Natural killer cell treated with Interleukin-12 subunit alpha and Interleukin-12 subunit beta and Interleukin-15 and Interleukin-18, amount 100 ng/mL, for 72 hours (primary cell): ENCODE measurements at regions not wholly inside any gene's neighbourhood (a gene's known extent, or its start where the extent isn't known, plus 50 kb on each side); places are given as distances from the start of the nearest gene placed in this dataset.

Experiments
- ATAC-seq, 2 donors: fragments of 150-1000 bp; cut with Tn5 transposase in 1 of 2; sonication (Bioruptor Pico), chemical (Tn5 transposase) in 1 of 2; 2 replicates each; pipeline ENCODE4 v1.10.0; 2021
- DNase-seq: peaks from one replicate; pipeline ENCODE4 v3.0.0; 2022; ENCODE audit warnings: low spot score
- H3K27ac Mint-ChIP-seq, 2 donors: 1 replicate in 1 of 2; 2 replicates in 1 of 2; pipeline ENCODE4 v1.8.0; 2022; ENCODE audit warnings: mixed read lengths in 2 of 2, mild to moderate bottlenecking in 1 of 2, moderate library complexity in 1 of 2
- H3K27me3 Mint-ChIP-seq, 2 donors: 1 replicate in 1 of 2; 2 replicates in 1 of 2; pipeline ENCODE4 v1.8.0; 2022; ENCODE audit warnings: mixed read lengths in 2 of 2
- H3K36me3 Mint-ChIP-seq: one replicate; pipeline ENCODE4 v1.8.0; 2022; ENCODE audit warnings: mixed read lengths
- H3K4me1 Mint-ChIP-seq, 2 donors: 1 replicate in 1 of 2; 2 replicates in 1 of 2; pipeline ENCODE4 v1.8.0; 2022; ENCODE audit warnings: low read depth in 2 of 2, mixed read lengths in 2 of 2, mild to moderate bottlenecking in 1 of 2
- H3K4me3 Mint-ChIP-seq: one replicate; pipeline ENCODE4 v1.8.0; 2022; ENCODE audit warnings: mixed read lengths
- H3K9me3 Mint-ChIP-seq: 2 replicates; pipeline ENCODE4 v1.8.0; 2022; ENCODE audit warnings: mixed read lengths

DNA sequence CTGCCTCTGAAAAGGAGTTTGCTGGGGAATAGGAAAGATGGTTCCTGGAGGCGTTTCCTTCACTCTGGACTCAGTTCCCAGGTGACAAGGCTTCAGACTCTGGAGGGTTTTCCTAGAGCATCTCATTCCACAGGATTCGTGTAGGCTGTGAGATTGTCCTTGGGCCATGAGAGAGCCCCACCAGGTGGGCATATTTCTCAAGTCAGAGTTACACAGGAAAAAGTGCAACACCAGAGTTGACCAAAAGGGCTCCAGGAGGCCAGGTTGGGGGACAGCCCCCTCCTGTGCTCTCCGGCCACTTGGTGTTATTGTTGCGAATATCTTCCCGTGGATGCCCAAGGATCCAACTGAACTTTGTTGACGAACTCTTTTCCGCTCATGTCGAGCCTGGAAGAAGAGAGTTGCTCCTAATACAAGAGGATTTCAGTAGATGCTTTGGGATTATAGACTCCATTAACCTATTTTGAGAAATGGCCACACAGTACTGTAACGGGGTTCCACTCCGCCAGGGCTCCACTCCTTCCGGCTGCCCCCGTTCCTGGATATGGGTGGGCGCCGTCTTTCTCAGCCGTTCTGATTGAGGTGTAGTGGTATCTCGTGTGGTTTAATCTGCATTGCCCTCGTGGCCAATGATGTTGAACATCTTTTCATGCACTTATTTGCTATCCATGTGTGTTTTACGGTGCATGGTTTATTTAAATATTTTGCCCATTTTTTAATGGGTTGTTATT lies 580.3 kb downstream of the BRD1 start:
- no peak for DNase-seq

DNA sequence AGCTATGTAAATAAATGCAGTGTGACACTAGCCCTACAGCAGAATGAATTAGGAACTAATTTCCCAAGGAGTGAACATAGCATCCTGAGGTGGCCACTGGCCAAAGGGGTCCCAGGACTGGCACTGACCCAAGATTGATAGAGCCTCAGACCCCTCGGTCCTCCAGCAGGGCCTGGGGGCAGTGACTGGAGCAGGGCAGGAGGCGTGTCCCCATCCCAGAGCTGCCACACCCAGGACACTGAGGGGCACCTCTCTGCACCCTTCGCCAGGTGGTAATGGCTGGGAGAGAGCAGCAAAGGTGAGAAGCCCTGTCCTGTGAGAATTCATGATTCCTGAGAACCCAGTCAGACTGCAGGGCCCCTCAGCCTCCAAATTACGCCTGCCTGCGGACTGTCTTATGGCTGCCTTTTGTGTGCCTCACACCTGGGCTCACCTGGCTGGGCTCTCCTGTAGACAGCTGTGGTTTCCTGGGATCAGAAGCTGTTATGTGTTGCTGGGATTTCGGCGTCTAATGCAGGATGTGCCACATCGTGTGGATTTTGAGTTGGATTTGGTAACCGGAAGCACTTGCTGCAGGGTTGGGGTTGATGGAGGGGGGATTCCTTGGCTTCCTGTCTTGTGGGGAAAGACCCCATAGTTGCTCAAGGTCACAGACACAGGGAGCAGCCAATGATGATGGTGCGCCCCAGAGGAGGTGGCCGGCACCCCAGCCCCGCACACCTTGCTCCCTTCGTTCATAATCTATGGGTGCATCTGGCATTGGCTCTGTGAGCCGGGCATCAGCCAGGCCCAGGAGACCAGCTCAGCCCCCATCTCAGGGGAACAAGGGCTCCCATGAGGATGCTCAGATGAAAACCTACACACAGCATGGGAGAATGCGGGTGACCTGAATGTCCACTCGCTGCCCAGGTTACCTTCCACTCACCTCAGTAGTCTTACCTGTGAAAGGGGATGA lies 582.9 kb downstream of the BRD1 start:
- ATAC-seq (peak; percentile 33 to 52), DNase-seq (no peak)
- no peak overlapping the region for H3K4me3 Mint-ChIP-seq
- no peaks in the 10 kb centered on the region for H3K36me3 Mint-ChIP-seq
- no peak overlapping the region for H3K27ac Mint-ChIP-seq
- peaks cover 7 to 11% of the 10 kb centered on the region in 2 donors for H3K27me3 Mint-ChIP-seq
- H3K9me3 Mint-ChIP-seq = no peaks in the 10 kb centered on the region
- H3K4me1 Mint-ChIP-seq = no peaks in the 10 kb centered on the region

More for the DNA sequence above, 580.3 kb downstream of the BRD1 start:
- Mint-ChIP-seq H3K4me3 (no peak overlapping the region), H3K27ac (no peak overlapping the region), H3K27me3 (peaks cover 17 to 26% of the 10 kb centered on the region in 2 donors), H3K36me3 (no peaks in the 10 kb centered on the region), H3K4me1 (no peaks in the 10 kb centered on the region), H3K9me3 (no peaks in the 10 kb centered on the region)
- no peak for ATAC-seq

DNA sequence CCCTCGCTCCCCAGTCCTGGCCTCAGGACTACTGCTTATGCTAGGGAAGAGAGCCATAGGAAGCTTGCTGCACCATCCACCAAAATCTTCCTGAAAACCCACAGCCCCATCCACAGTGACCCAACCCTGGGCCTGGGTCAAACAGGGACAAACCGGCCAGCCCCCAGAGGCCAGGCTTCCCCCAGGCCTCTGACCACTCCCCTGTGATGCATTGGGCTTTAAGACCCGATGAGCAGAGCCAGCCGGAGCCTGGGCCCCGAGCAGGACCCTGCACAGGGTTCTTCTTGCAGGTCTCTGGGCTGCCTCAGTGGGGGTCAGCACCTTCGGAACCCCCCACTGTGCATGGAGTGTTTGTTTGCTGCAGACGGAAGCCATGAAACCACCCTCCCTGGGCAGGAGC lies 583.7 kb downstream of the BRD1 start:
- no peaks in the 10 kb centered on the region for H3K36me3 Mint-ChIP-seq

DNA sequence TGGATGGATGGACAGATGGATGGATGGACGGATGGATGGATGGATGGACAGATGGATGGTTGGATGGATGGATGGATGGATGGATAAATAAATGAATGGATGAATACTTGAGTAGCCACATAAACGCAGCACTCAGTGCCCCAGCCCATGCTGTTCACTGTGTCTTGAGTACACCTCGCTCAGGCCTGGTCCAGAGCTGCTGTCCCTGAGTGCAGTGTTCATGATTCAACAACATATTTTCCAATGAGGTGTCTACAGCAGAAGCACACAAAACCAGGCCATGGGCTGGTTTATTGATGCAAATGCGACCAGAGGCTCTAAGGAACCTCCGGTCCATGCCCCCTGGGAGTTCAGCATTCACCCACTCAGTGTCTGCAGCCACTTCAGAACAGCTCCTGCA lies 584.3 kb downstream of the BRD1 start:
- no peak overlapping the region for H3K4me3 Mint-ChIP-seq
- H3K4me1 Mint-ChIP-seq = no peaks in the 10 kb centered on the region
- no peaks in the 10 kb centered on the region for H3K9me3 Mint-ChIP-seq
- H3K27ac Mint-ChIP-seq = no peak overlapping the region
- ATAC-seq (no peak), DNase-seq (no peak)
- H3K36me3 Mint-ChIP-seq = no peaks in the 10 kb centered on the region
- peaks cover 3 to 5% of the 10 kb centered on the region in 2 donors for H3K27me3 Mint-ChIP-seq

More for the DNA sequence above, 583.7 kb downstream of the BRD1 start:
- Mint-ChIP-seq H3K4me1 (no peaks in the 10 kb centered on the region), H3K27me3 (peaks cover 3 to 11% of the 10 kb centered on the region in 2 donors), H3K9me3 (no peaks in the 10 kb centered on the region), H3K27ac (no peak overlapping the region), H3K4me3 (no peak overlapping the region)
- ATAC-seq (no peak), DNase-seq (no peak)

DNA sequence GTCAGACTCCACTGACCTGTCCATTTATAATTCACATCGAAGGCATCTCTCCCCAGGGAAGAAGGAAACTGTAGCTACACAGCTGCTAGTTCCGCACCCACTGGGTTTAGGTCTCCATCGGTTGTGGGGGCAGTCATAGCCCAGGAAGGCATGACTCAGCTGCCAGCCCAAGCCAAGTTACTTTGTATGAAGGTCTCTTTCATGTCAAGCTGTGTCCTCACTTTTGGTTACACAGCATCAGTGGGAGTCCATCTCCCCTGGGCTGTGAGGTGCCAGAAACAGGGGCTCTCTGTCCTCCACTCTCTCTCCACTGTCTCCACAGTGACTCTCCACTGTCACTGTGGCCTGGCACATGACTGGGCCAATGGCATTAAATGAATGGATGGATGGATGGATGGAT lies 585.2 kb downstream of the BRD1 start:
- no peak overlapping the region for H3K27ac Mint-ChIP-seq
- H3K36me3 Mint-ChIP-seq = no peaks in the 10 kb centered on the region
- ATAC-seq (no peak), DNase-seq (no peak)
- no peak overlapping the region for H3K4me3 Mint-ChIP-seq
- H3K4me1 Mint-ChIP-seq = no peaks in the 10 kb centered on the region
- peaks cover 0 to 3% of the 10 kb centered on the region in 2 donors for H3K27me3 Mint-ChIP-seq
- no peaks in the 10 kb centered on the region for H3K9me3 Mint-ChIP-seq

DNA sequence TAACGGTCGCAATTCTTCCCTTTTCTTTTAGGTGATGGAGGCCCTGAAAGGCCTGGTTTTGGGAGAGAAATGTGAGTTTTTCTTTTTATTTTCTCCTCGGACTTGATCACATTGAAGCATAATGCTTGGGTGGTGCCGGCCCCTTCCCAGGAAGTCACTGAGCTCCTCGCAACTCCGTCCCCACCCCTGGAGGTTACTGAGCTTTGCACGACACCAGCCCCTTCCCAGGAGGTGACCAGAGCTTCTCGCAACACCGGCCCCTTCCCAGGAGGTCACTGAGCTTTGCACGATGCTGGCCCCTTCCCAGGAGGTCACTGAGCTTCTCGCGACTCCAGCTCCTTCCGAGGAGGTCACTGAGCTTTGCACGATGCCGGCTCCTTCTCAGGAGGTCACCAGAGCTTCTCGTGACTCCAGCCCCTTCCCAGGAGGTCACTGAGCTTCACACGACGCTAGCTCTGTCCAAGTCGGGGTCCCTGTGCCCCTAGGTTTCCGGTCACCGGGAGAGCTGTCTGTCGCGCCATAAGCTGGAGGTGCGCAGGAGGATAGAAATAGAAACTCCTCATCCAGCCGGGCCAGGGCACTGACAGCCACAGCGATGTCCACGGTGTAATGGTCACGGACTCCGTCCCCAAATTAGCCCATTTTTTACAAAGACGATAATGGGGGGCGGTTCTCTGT lies 586.4 kb downstream of the BRD1 start:
- ATAC-seq = no peak
- DNase-seq = no peak
- no peak overlapping the region for H3K27ac Mint-ChIP-seq
- H3K36me3 Mint-ChIP-seq = no peaks in the 10 kb centered on the region
- H3K4me1 Mint-ChIP-seq = no peaks in the 10 kb centered on the region
- H3K4me3 Mint-ChIP-seq = no peak overlapping the region
- no peaks in the 10 kb centered on the region for H3K9me3 Mint-ChIP-seq
- peaks cover 0 to 3% of the 10 kb centered on the region in 2 donors for H3K27me3 Mint-ChIP-seq

DNA sequence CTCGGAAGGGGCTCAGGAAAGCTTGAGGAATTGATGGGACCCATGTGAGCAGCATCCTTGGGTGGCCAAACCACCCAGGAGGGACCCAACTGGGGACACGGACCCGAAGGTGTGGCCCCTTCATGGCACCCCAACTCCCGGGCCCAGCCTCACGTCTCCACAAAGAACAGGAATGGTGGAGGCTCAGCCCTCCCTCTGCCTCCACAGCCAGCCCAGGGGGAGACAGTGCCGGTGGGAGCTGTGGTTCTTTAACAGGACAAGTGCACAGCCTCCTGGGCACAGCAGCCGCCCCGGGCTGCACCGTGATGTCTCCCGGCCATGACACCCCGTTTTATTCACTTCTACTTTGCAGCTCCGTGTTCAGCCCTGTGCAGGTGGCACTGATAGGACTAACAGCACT lies 587.2 kb downstream of the BRD1 start:
- ATAC-seq (no peak), DNase-seq (no peak)
- peaks cover 0 to 2% of the 10 kb centered on the region in 2 donors for H3K27me3 Mint-ChIP-seq
- no peak overlapping the region for H3K4me3 Mint-ChIP-seq
- H3K4me1 Mint-ChIP-seq = no peaks in the 10 kb centered on the region
- no peaks in the 10 kb centered on the region for H3K9me3 Mint-ChIP-seq
- H3K36me3 Mint-ChIP-seq = no peaks in the 10 kb centered on the region
- H3K27ac Mint-ChIP-seq = no peak overlapping the region

DNA sequence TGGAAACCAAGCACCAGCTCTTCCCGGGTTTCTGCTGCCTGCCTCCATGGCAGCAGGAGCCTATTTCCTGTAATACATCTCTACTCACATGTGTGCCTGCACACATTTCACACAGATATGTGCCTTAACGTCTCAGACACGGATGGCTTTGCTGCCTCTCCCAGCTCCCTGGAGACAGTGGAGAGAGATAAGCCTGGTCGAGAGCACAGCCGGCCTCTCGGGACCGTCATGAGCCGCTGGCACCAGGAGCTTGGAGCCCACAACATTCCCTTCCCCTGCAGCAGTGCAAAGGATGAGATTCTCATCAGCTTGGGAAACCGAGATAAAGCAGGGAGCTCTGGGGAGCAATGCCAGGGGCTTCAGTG lies 587.7 kb downstream of the BRD1 start:
- Mint-ChIP-seq H3K27me3 (peaks cover 0 to 2% of the 10 kb centered on the region in 2 donors), H3K36me3 (no peaks in the 10 kb centered on the region), H3K4me1 (no peaks in the 10 kb centered on the region), H3K4me3 (no peak overlapping the region), H3K9me3 (no peaks in the 10 kb centered on the region), H3K27ac (no peak overlapping the region)
- DNase-seq (no peak), ATAC-seq (no peak)

DNA sequence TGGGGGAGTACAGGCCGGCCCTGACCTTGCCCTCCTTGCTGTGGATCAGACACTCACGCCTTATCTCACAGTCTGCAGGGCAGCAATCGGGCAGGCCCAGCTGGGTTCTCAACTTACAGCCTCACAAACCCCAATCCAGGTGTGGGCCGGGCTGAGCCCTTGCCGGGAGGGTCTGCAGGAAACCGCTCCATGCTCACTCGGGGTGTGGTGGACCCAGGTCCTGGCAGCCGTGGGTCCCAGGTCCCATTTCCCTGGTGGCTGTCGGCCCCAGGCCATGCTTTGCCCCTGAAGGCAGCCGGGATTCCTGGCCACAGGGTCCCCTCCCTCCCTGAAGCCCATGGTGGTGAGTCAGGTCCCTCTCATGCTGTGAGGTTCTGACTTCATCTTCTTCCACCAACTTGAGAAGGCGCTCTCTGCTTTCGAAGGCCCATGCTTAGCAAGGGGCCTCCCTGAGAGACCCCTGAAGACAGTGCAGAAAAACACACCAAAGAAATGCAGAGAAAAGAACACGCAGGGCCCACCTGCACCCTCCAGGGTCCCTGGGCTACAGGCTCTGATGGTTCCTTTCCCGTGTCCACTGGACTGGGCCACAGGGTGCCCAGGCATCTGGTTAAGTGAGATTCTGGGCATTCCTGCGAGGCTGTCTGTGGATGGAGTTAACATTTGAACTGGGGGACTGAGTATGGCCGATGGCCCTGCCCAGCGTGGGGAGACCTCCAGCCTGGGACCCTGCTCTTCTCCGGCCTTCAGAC lies 588.2 kb downstream of the BRD1 start:
- Mint-ChIP-seq H3K36me3 (no peaks in the 10 kb centered on the region), H3K9me3 (no peaks in the 10 kb centered on the region), H3K4me1 (no peaks in the 10 kb centered on the region), H3K4me3 (no peak overlapping the region), H3K27me3 (peaks cover 0 to 2% of the 10 kb centered on the region in 2 donors), H3K27ac (no peak overlapping the region)
- DNase-seq = no peak
- no peak for ATAC-seq

DNA sequence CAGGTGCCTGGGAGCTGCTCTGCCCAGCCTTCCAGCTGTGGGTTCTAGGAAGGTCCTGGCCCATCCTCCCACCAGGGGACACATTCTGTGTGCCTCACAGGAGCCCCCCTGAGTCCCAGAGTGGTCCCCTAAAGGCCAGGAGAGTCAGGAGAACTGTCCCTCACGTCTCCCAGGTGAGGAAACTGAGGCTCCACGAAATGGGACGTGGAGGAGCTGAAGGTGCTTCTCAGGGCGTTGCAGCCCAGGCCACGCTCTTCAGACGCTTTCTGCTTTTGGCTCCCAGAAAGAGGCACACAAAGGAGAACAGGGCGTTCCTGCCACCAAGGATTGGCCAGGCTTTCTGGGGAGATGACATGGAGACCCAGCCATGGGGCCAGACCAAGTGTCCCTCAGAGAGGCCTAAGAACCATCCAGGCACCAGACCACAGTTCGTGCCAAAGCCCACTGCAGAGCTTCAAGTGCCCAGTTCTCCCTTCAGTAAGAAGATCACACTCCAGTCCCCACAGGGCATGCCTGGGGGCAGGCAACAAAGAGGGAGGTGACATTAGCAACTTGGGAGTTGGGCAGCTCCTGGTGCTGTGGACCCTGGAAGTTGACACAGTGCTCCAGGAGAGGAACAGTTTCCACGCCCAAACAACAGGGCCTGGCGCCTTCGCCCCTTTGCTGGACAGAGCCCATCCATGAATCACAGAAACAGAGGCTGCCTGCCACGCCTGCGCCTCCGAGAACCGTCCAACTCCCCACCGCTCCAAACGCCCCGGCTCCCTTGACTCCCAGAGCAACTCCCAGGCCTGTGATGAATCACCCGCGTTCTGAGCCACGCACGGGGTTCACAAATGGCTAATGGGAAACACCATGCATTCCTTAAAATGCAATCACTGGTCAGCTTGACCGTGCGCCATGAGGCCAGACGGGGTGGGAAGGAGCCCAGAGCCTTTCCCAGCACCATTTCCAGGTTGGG lies 589.2 kb downstream of the BRD1 start:
- no peak overlapping the region for H3K4me3 Mint-ChIP-seq

DNA sequence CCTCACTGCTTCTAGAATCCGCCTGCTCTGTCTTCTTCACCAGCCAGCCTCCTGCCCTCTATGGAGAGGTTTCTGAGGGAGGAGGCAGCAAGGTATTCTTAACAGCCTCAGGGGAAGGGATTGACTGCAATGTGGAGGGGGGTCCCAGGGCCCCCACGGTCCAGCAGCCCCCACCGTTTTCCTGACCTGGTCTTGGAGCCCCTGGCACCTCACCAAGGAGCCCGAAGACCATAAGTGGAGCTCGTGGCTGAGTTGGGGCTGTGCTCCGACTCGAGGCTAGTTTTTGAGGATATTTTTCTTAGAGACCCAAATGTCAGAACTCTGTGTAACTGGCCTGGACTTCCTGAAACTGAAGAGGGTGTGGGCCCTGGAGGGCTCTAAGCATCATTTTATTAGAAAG lies 590.0 kb downstream of the BRD1 start:
- DNase-seq = no peak
- Mint-ChIP-seq H3K36me3 (no peaks in the 10 kb centered on the region), H3K27ac (no peak overlapping the region), H3K27me3 (peaks cover 0 to 2% of the 10 kb centered on the region in 2 donors), H3K9me3 (no peaks in the 10 kb centered on the region), H3K4me3 (no peak overlapping the region), H3K4me1 (no peaks in the 10 kb centered on the region)
- ATAC-seq = no peak

More for the DNA sequence above, 589.2 kb downstream of the BRD1 start:
- no peaks in the 10 kb centered on the region for H3K36me3 Mint-ChIP-seq
- no peak overlapping the region for H3K27ac Mint-ChIP-seq
- H3K4me1 Mint-ChIP-seq = no peaks in the 10 kb centered on the region
- peaks cover 0 to 2% of the 10 kb centered on the region in 2 donors for H3K27me3 Mint-ChIP-seq
- no peaks in the 10 kb centered on the region for H3K9me3 Mint-ChIP-seq
- DNase-seq (no peak), ATAC-seq (no peak)

DNA sequence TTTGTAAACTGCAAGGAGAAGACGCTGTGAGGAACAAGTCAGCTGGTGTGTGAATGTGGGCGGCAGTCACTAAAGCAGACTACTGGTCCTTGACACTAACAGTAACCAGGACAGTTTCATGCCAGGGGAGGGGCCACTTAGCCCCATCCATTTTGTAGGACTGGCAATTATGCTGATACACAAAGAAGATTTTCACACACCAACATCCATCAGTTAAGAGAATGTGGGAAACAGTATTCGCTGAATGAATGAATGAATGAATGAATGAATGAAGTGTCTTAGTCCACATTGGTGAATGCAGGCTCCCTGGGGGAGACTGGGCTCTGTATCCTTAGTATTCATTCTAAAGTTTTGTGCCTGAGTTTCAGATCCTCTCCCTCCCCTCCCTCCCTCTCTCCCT lies 590.4 kb downstream of the BRD1 start:
- DNase-seq = no peak
- Mint-ChIP-seq H3K36me3 (no peaks in the 10 kb centered on the region), H3K4me1 (no peaks in the 10 kb centered on the region), H3K4me3 (no peak overlapping the region), H3K27me3 (peaks cover 0 to 2% of the 10 kb centered on the region in 2 donors), H3K27ac (no peak overlapping the region), H3K9me3 (no peaks in the 10 kb centered on the region)
- ATAC-seq = no peak
